ENCODE measurements at regions not wholly inside any gene's neighbourhood (a gene's known extent, or its start where the extent isn't known, plus 50 kb on each side); places are given as distances from the start of the nearest gene placed in this dataset.

DNA sequence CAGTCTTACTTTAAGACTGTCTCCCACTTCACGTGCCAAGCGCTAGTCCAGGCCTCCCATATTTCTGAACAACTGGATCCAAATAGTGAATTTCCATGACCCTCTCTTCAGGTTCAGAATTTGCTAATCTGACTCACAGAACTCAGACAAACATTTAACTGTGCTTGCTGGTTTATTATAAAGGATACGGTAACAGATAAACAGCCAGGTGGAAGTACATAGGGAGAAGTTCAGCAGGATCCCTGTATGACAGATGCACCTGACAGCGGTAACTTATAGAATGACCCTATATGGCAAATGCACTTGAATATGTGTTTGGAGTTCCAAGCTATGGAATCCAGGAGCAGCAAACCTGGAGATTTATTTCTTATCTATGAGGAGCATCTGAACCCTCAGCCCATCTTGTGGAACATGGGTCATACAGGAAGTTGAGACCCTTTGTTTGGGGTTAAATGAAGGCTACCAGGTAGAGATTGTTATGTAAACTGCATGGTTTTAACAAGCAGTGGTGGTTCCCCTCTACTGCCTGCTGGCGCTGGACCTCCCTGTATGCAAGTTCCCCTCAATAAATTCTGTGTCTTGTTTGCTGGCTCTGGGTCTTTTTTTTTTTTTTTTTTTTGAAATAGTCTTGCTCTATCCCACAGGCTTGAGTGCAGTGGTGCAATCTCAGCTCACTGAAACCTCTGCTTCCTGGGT, 622.6 kb downstream of the KCNJ2 start:
- no peak for TF ChIP-seq EZH2 (IDR thresholded peaks at IDR 0.05; ENCODE audit: borderline replicate concordance, low read depth, low read length, poor library complexity, severe bottlenecking)
- TF ChIP-seq, protein P1, sequence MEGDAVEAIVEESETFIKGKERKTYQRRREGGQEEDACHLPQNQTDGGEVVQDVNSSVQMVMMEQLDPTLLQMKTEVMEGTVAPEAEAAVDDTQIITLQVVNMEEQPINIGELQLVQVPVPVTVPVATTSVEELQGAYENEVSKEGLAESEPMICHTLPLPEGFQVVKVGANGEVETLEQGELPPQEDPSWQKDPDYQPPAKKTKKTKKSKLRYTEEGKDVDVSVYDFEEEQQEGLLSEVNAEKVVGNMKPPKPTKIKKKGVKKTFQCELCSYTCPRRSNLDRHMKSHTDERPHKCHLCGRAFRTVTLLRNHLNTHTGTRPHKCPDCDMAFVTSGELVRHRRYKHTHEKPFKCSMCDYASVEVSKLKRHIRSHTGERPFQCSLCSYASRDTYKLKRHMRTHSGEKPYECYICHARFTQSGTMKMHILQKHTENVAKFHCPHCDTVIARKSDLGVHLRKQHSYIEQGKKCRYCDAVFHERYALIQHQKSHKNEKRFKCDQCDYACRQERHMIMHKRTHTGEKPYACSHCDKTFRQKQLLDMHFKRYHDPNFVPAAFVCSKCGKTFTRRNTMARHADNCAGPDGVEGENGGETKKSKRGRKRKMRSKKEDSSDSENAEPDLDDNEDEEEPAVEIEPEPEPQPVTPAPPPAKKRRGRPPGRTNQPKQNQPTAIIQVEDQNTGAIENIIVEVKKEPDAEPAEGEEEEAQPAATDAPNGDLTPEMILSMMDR (conservative IDR thresholded peaks at IDR 0.05; ENCODE audit: low read depth, low read length): no peak
